ENCODE measurements at regions not wholly inside any gene's neighbourhood (a gene's known extent, or its start where the extent isn't known, plus 50 kb on each side); places are given as distances from the start of the nearest gene placed in this dataset.

DNA sequence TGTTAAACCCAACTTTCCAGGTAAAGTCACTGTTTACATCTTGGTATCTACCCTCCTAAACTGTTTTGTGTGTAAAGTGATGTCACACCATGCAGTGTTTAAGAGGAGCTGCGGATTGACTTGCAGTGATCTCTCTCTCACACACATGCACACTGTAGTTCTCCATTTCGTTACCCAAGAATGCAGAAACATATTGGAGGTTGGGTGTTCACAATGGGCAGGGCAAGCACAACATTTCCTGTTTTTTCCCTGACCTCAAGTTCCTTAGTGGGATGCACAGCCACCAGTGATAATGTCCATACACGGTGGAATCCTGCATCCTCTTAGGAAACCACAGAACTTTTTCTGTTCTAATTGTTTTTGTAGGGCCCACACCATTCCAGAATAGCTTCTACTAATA, 85.3 kb upstream of the CFAP20DC start:
- TF ChIP-seq, protein P1, sequence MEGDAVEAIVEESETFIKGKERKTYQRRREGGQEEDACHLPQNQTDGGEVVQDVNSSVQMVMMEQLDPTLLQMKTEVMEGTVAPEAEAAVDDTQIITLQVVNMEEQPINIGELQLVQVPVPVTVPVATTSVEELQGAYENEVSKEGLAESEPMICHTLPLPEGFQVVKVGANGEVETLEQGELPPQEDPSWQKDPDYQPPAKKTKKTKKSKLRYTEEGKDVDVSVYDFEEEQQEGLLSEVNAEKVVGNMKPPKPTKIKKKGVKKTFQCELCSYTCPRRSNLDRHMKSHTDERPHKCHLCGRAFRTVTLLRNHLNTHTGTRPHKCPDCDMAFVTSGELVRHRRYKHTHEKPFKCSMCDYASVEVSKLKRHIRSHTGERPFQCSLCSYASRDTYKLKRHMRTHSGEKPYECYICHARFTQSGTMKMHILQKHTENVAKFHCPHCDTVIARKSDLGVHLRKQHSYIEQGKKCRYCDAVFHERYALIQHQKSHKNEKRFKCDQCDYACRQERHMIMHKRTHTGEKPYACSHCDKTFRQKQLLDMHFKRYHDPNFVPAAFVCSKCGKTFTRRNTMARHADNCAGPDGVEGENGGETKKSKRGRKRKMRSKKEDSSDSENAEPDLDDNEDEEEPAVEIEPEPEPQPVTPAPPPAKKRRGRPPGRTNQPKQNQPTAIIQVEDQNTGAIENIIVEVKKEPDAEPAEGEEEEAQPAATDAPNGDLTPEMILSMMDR (IDR thresholded peaks at IDR 0.05): no peak
- DNase-seq (no peak), ATAC-seq (no peak)
- no peaks in the 10 kb centered on the region for H3K4me1 Mint-ChIP-seq (ENCODE audit: low read depth)
- CTCF ChIA-PET: no interaction called here
- POLR2A ChIA-PET: interaction anchor here (0.6 kb wide), 1 partner anchor 473 kb away, joined by 3 read pairs; no protein-coding TSS in a partner anchor
- no peaks in the 10 kb centered on the region for H3K27me3 Mint-ChIP-seq
- no peaks in the 10 kb centered on the region for H3K9me3 Mint-ChIP-seq
- no peak overlapping the region for H3K27ac Mint-ChIP-seq
- intact Hi-C loops (cut with micrococcal nuclease): no loop called here
- H3K36me3 Mint-ChIP-seq (ENCODE audit: low read depth): no peaks in the 10 kb centered on the region
- H3K4me3 Mint-ChIP-seq: no peak overlapping the region

DNA sequence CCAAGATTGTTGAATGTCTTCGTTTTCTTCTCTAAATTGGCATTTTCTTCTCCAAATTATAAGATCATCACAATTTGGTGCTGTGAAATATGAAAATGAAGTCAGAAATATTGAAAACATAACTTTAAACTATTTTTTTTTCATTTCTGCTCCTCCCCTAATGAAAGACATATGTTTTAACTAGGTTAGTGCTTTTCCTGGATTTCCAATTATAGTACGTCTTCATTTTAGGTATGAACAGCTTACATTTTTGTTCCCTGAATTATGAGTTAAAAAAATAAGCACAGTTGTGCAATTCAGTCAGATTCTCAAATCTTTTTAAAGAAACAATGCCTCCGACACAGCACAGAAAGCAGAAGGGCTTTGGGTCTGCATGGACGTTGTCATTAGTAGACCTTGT, 83.5 kb upstream of the CFAP20DC start:
- H3K27ac Mint-ChIP-seq: no peak overlapping the region
- no peak for ATAC-seq
- ChIA-PET POLR2A (no interaction called here), CTCF (no interaction called here)
- H3K4me1 Mint-ChIP-seq (ENCODE audit: low read depth): no peaks in the 10 kb centered on the region
- H3K4me3 Mint-ChIP-seq: no peak overlapping the region
- DNase-seq: no peak
- TF ChIP-seq, protein P1 (IDR thresholded peaks at IDR 0.05): no peak
- H3K9me3 Mint-ChIP-seq: no peaks in the 10 kb centered on the region
- intact Hi-C loops (cut with micrococcal nuclease): no loop called here
- no peaks in the 10 kb centered on the region for H3K27me3 Mint-ChIP-seq
- H3K36me3 Mint-ChIP-seq (ENCODE audit: low read depth): no peaks in the 10 kb centered on the region

DNA sequence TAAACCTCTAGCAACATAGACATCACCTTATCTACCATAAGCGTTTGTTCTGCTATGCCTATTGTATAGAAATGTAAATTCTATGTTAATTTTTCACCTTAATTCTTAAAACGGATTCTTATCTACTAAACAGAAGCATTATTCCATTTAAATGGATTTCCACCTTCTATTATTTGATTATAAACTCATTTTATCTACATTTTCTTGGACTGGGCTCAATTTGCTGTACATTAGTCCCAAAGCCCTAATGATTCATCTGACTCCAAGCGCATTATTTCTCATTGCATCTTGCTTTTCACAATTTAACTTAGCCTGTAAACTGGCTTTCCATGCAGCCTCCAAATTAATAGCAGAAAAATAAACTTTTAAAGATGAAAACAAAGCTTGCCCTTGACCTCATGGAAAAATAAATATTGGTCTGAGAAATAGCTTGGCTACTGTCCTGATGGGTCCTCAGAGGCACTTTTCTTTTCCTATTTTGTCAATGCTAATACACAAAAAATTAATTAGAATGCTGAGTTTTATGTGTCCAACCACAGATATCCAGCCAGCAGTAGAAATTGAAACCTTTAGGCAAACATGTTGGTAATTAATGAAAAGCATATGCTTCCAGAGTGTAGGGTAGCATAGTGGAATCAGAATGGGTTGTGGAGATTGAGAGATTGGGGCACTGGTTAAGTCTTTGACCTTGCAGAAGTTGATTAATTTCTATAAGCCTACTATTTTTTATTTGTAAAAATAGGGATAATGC, 81.4 kb upstream of the CFAP20DC start:
- Mint-ChIP-seq H3K27ac (no peak overlapping the region), H3K36me3 (ENCODE audit: low read depth) (no peaks in the 10 kb centered on the region), H3K27me3 (peaks cover 1% of the 10 kb centered on the region), H3K4me1 (ENCODE audit: low read depth) (no peaks in the 10 kb centered on the region), H3K9me3 (no peaks in the 10 kb centered on the region), H3K4me3 (no peak overlapping the region)
- CTCF ChIA-PET: interaction anchor here (0.6 kb wide), 1 partner anchor 11 kb away, joined by 3 read pairs; no protein-coding TSS in a partner anchor
- TF ChIP-seq, protein P1 (IDR thresholded peaks at IDR 0.05): no peak
- POLR2A ChIA-PET: no interaction called here
- intact Hi-C loops (cut with micrococcal nuclease): no loop called here
- no peak for ATAC-seq
- DNase-seq: no peak

DNA sequence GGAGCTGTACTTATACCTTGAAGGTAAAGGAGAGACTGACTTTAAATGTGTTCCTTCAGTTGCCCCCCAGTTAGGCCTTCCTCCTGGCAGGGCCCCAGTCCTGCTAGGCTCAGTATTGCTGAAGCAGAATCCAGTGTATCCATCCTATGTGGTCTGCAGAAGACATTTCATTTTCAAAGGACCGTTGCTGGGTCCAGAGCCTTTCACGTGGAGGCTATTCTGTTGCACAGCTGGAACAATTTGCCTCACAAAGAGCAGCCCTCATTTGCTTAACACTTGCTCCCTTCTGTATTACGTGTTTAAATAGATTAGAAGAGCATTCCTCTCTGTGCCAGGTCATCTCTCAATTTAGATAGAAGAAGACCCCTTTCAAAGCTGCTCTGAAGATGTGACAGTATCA, 78.9 kb upstream of the CFAP20DC start:
- DNase-seq: no peak
- H3K27ac Mint-ChIP-seq: no peak overlapping the region
- H3K9me3 Mint-ChIP-seq: no peaks in the 10 kb centered on the region
- ChIA-PET POLR2A (no interaction called here), CTCF (no interaction called here)
- ATAC-seq: no peak
- H3K36me3 Mint-ChIP-seq (ENCODE audit: low read depth): no peaks in the 10 kb centered on the region
- H3K4me1 Mint-ChIP-seq (ENCODE audit: low read depth): no peaks in the 10 kb centered on the region
- no peak overlapping the region for H3K4me3 Mint-ChIP-seq
- peaks cover 1% of the 10 kb centered on the region for H3K27me3 Mint-ChIP-seq
- intact Hi-C loops (cut with micrococcal nuclease): no loop called here
- TF ChIP-seq, protein P1 (IDR thresholded peaks at IDR 0.05): no peak

DNA sequence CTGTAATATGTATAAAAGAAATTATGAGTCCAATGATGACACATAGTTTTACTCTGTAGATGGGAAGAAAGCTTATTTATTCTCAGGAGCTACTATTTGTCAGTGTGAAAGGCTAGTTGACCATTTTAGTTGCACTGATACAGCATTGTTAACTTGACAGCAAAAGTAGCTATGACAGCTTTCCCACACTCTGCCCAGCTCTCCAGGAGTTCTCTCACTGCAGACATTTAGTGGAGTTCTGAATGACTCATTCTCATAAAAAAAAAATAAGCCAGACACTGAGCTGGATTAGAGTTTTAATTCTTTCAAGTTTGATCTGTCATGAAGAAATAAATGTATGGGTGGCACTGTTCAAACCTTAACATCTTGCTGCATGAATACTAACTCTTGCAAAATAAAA, 77.2 kb upstream of the CFAP20DC start:
- intact Hi-C loops (cut with micrococcal nuclease): no loop called here
- DNase-seq (no peak), ATAC-seq (no peak)
- TF ChIP-seq, protein P1 (IDR thresholded peaks at IDR 0.05): no peak
- Mint-ChIP-seq H3K4me1 (ENCODE audit: low read depth) (no peaks in the 10 kb centered on the region), H3K9me3 (no peaks in the 10 kb centered on the region), H3K4me3 (no peak overlapping the region), H3K36me3 (ENCODE audit: low read depth) (no peaks in the 10 kb centered on the region), H3K27me3 (peaks cover 1% of the 10 kb centered on the region), H3K27ac (no peak overlapping the region)
- CTCF ChIA-PET: no interaction called here
- POLR2A ChIA-PET: no interaction called here

Measured in activated CD8-positive, alpha-beta T cell treated with anti-CD3 and anti-CD28 coated beads for 36 hours (primary cell).